SK-N-SH (cell line): ENCODE measurements at regions not wholly inside any gene's neighbourhood (a gene's known extent, or its start where the extent isn't known, plus 50 kb on each side); places are given as distances from the start of the nearest gene placed in this dataset.

Experiments
- CTCF ChIA-PET: fragments of 300-600, 350-600 bp; formaldehyde crosslinking; extraction: SDS; loops from one replicate; lab custom pipeline; 2021; lab: Yijun Ruan, JAX
- POLR2A ChIA-PET: fragments of 350-600 bp; sonication (Branson Sonifier 250); formaldehyde crosslinking; extraction: SDS; loops from one replicate; lab custom pipeline; 2020; ENCODE audit warnings: antibody characterized with exemption, inconsistent platforms; lab: Yijun Ruan, JAX
- DNase-seq: peaks from one replicate; pipeline ENCODE4 v3.0.0; 2012
- H2AFZ ChIP-seq: fragments of 200-600 bp; sonication (generic); 2 replicates; pipeline ENCODE4 v1.8.1; 2016; ENCODE audit warnings: antibody characterized with exemption, mild to moderate bottlenecking, low read depth
- H3F3A ChIP-seq: fragments of 200-600 bp; sonication (generic); replicated peaks from 2 replicates; pipeline ENCODE3; 2016; ENCODE audit warnings: antibody characterized with exemption, mild to moderate bottlenecking; ENCODE audit not compliant: insufficient read depth
- H3K27ac ChIP-seq, 2 experiments: fragments of 200-500 bp in 1 of 2; fragments of 200-600 bp in 1 of 2; sonication (Bioruptor generic) in 1 of 2; sonication (generic), shearing (Covaris generic) in 1 of 2; 2 replicates each; pipeline versions ENCODE4 v1.5.1 to v1.6.1; 2014 to 2016; ENCODE audit warnings: low read depth in 2 of 2, inconsistent platforms in 1 of 2, low read length in 1 of 2, mild to moderate bottlenecking in 1 of 2, mixed read lengths in 1 of 2
- H3K27me3 ChIP-seq: fragments of 200-600 bp; sonication (generic), shearing (Covaris generic); 2 replicates; pipeline ENCODE4 v1.6.1; 2016; ENCODE audit warnings: mixed run types; ENCODE audit not compliant: insufficient read depth
- H3K36me3 ChIP-seq, 2 experiments: fragments of 200-500 bp in 1 of 2; fragments of 200-600 bp in 1 of 2; sonication (Bioruptor generic) in 1 of 2; sonication (generic) in 1 of 2; replicated peaks in 1 of 2; 2 replicates each; pipeline versions ENCODE3 to v1.5.1; 2014 to 2016; ENCODE audit warnings: low read length in 1 of 2, mild to moderate bottlenecking in 1 of 2; ENCODE audit not compliant: insufficient read depth in 2 of 2, control insufficient read depth in 1 of 2
- H3K4me1 ChIP-seq, 2 experiments: fragments of 200-500 bp in 1 of 2; fragments of 200-600 bp in 1 of 2; sonication (Bioruptor generic) in 1 of 2; sonication (generic), shearing (Covaris generic) in 1 of 2; 2 replicates each; pipeline versions ENCODE4 v1.5.1 to v1.6.1; 2014 to 2016; ENCODE audit warnings: low read depth in 1 of 2, low read length in 1 of 2, mixed run types in 1 of 2; ENCODE audit not compliant: insufficient read depth in 2 of 2, control insufficient read depth in 1 of 2
- H3K4me2 ChIP-seq: fragments of 200-600 bp; sonication (generic), shearing (Covaris generic); 2 replicates; pipeline ENCODE4 v1.6.1; 2017; ENCODE audit warnings: mixed run types
- H3K4me3 ChIP-seq, 2 experiments: fragments of 200-500 bp in 1 of 2; fragments of 200-600 bp in 1 of 2; sonication (Bioruptor generic) in 1 of 2; sonication (generic), shearing (Covaris generic) in 1 of 2; 2 replicates each; pipeline versions ENCODE4 v1.5.1 to v1.8.1; 2014 to 2016; ENCODE audit warnings: low read depth in 2 of 2, inconsistent platforms in 1 of 2, low read length in 1 of 2, mild to moderate bottlenecking in 1 of 2, mixed read lengths in 1 of 2, moderate library complexity in 1 of 2
- H3K79me2 ChIP-seq: fragments of 200-600 bp; sonication (generic); 2 replicates; pipeline ENCODE4 v1.8.1; 2017; ENCODE audit warnings: mild to moderate bottlenecking; ENCODE audit not compliant: insufficient read depth
- H3K9ac ChIP-seq: fragments of 200-600 bp; sonication (generic); 2 replicates; pipeline ENCODE4 v1.6.1; 2017; ENCODE audit warnings: mixed run types
- H3K9me2 ChIP-seq: fragments of 200-600 bp; sonication (generic); 2 replicates; pipeline ENCODE4 v1.6.1; 2017; ENCODE audit warnings: mixed run types
- H3K9me3 ChIP-seq: fragments of 200-600 bp; sonication (generic); 2 replicates; pipeline ENCODE4 v1.6.1; 2017; ENCODE audit warnings: mixed run types, mild to moderate bottlenecking, moderate library complexity
- H4K20me1 ChIP-seq: fragments of 200-600 bp; sonication (generic); 2 replicates; pipeline ENCODE4 v1.6.1; 2017; ENCODE audit warnings: mild to moderate bottlenecking, mixed run types; ENCODE audit not compliant: insufficient read depth
- CHD2 ChIP-seq: fragments of 150-350 bp; IDR thresholded peaks from 2 replicates; pipeline ENCODE4 v1.6.1; 2018; ENCODE audit warnings: low read length; ENCODE audit not compliant: partially characterized antibody
- ELF1 ChIP-seq: IDR thresholded peaks from 2 replicates; pipeline ENCODE4 v1.4.0; 2012
- EZH2phosphoT487 ChIP-seq: fragments of 200-600 bp; sonication (generic); IDR thresholded peaks from 2 replicates; pipeline ENCODE4 v1.6.1; 2017; ENCODE audit warnings: low read depth, mixed run types, mild to moderate bottlenecking, antibody characterized with exemption, moderate library complexity, borderline replicate concordance
- FOXM1 ChIP-seq: IDR thresholded peaks from 2 replicates; pipeline ENCODE4 v1.4.0; 2012; ENCODE audit warnings: low read depth, mild to moderate bottlenecking
- GABPA ChIP-seq: IDR thresholded peaks from 2 replicates; pipeline ENCODE4 v1.4.0; 2012; ENCODE audit warnings: low read depth, mild to moderate bottlenecking
- JUND ChIP-seq: IDR thresholded peaks from 2 replicates; pipeline ENCODE4 v1.4.0; 2012
- MAX ChIP-seq: IDR thresholded peaks from 2 replicates; pipeline ENCODE4 v1.4.0; 2012; ENCODE audit warnings: low read depth
- MXI1 ChIP-seq: IDR thresholded peaks from 2 replicates; pipeline ENCODE4 v1.6.1; 2012; ENCODE audit warnings: mild to moderate bottlenecking, low read depth, low read length, improper control_type of control experiment
- NRF1 ChIP-seq: IDR thresholded peaks from 2 replicates; pipeline ENCODE4 v1.6.1; 2012; ENCODE audit warnings: low read depth, mild to moderate bottlenecking, low read length
- PBX3 ChIP-seq: IDR thresholded peaks from 2 replicates; pipeline ENCODE4; 2012
- POLR2AphosphoS5 ChIP-seq: IDR thresholded peaks from 2 replicates; pipeline ENCODE4 v1.6.1; 2012; ENCODE audit warnings: low read depth, low read length
- RAD21 ChIP-seq: IDR thresholded peaks from 2 replicates; pipeline ENCODE4 v1.6.1; 2012; ENCODE audit warnings: mild to moderate bottlenecking, low read length
- RCOR1 ChIP-seq: fragments of 150-350 bp; IDR thresholded peaks from 2 replicates; pipeline ENCODE4 v1.6.1; 2017; ENCODE audit warnings: antibody characterized with exemption, low read length
- RXRA ChIP-seq: IDR thresholded peaks from 2 replicates; pipeline ENCODE4 v1.4.0; 2012; ENCODE audit warnings: low read depth, mild to moderate bottlenecking, borderline replicate concordance
- SMC3 ChIP-seq: IDR thresholded peaks from 2 replicates; pipeline ENCODE4 v1.6.1; 2012; ENCODE audit warnings: low read depth, low read length, improper control_type of control experiment
- TCF12 ChIP-seq: IDR thresholded peaks from 2 replicates; pipeline ENCODE4 v1.4.0; 2012
- YY1 ChIP-seq: IDR thresholded peaks from 2 replicates; pipeline ENCODE4 v1.4.0; 2012; ENCODE audit warnings: low read depth, mild to moderate bottlenecking
- ZBTB33 ChIP-seq: IDR thresholded peaks from 2 replicates; pipeline ENCODE4 v1.4.0; 2012; ENCODE audit warnings: low read depth, borderline replicate concordance
- WGBS: methylation state at CpG from one replicate; pipeline ENCODE4 v1.1.6; 2017; ENCODE audit warnings: low lambda C conversion rate; 5-methylcytosine and 5-hydroxymethylcytosine counted together
- TF ChIP-seq, protein P1 (sequence below): IDR thresholded peaks from 2 replicates; pipeline ENCODE4 v1.4.0; 2012; ENCODE audit warnings: low read depth, borderline replicate concordance

DNA sequence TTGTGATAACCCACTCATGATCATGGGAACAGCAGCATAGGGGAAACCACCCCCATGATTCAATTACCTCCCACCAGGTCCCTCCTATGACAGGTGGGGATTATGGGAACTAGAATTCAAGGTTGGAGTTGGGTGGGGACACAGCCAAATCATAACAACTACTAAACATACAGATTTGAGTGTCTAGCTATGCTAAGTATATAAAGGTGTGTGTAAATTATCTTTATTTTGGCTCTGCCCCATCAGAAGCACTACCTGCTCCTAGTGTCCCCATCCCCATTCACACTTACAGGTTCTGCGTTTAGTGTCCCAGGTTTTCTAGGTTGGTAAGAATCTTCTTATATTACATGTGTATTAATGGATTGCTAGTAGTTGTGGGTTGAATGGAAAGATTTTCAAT is 464.7 kb downstream of the EPHA4 start:
- DNase-seq: no peak
- H3K4me3 ChIP-seq: no peak overlapping the region
- TF ChIP-seq MXI1 (no peak), RCOR1 (no peak), SMC3 (no peak), CHD2 (no peak), FOXM1 (no peak), JUND (no peak), EZH2phosphoT487 (no peak), RAD21 (no peak), NRF1 (no peak), GABPA (no peak), YY1 (no peak), ZBTB33 (no peak), ELF1 (no peak), MAX (no peak), TCF12 (no peak), PBX3 (no peak), RXRA (no peak), POLR2AphosphoS5 (no peak)
- TF ChIP-seq, protein P1, sequence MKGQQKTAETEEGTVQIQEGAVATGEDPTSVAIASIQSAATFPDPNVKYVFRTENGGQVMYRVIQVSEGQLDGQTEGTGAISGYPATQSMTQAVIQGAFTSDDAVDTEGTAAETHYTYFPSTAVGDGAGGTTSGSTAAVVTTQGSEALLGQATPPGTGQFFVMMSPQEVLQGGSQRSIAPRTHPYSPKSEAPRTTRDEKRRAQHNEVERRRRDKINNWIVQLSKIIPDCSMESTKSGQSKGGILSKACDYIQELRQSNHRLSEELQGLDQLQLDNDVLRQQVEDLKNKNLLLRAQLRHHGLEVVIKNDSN: no peak
- no peak overlapping the region for H3K27ac ChIP-seq
- H3K36me3 ChIP-seq: no peaks in the 10 kb centered on the region
- no peaks in the 10 kb centered on the region for H3K27me3 ChIP-seq
- no peak overlapping the region for H3K4me2 ChIP-seq
- H3F3A ChIP-seq: no peaks in the 10 kb centered on the region
- H3K9ac ChIP-seq: no peak overlapping the region
- CTCF ChIA-PET: no interaction called here
- H2AFZ ChIP-seq: no peak overlapping the region
- H3K9me2 ChIP-seq: no peaks in the 10 kb centered on the region
- WGBS: 0% methylated on average over 1 of the region's 1 CpG
- no peaks in the 10 kb centered on the region for H3K79me2 ChIP-seq
- POLR2A ChIA-PET: no interaction called here
- no peaks in the 10 kb centered on the region for H3K9me3 ChIP-seq
- no peaks in the 10 kb centered on the region for H3K4me1 ChIP-seq
- H4K20me1 ChIP-seq: no peaks in the 10 kb centered on the region
